NCI-H2227 treated with DMSO at 0.1 percent for 48 hours (cell line): ENCODE measurements at regions not wholly inside any gene's neighbourhood (a gene's known extent, or its start where the extent isn't known, plus 50 kb on each side); places are given as distances from the start of the nearest gene placed in this dataset.

Source experiments
- DNase-seq: peaks from one replicate; lab custom pipeline; 2025; lab: John Stamatoyannopoulos, UW

DNA sequence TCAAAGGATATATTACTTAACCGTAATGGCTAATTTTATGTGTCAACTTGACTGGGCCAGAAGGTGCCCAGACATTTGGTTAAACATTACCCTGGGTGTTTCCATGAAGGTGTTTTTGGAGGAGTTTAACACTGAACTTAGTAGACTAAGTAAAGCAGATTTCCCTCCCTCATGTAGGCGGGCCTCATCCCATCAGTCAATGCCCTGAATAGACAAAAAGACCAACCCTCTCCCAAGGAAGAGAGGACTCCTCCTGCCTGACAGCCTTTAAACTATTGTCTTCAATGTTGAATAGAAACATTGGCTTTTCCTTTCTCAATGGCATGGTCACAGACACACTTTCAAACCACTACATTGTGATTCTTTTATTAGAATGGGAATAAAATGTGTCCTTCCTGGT, 121.9 kb downstream of the SETD4 start:
- no peak for DNase-seq

- DNase-seq = no peak
These were observed 126.9 kb downstream of the SETD4 start for GRCh38 chr21:35933466-35933865.

DNA sequence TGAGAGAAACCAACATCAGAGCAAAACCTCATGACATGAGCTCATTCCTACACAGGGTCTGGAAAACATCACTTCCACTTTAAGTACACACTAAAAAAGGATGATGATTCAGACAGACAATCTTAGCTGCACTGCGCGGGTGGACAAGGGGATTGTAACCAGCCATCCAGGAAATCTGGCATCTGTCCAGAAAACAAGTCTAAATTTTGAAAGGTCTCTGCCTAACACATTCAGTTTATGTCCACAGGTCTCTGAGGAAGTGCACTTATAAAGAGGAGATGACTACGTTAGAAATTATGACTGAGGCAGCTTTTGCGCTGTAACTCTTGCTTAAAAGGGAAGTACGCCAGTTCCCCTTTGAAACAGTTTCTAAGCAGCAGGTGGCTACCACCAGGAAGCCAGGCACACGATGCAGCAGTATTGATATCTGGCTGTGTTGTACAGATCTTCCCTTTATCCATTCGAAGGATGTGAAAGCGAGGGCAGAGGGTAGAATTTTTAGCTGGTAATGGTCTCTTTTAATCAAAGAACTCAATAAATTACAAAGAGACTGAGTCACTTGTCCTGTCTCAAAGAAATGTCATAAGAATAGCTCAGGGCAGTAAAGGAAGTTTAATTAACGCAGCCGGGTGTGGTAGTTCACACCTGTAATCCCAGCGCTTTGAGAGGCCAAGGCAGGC, 128.0 kb downstream of the SETD4 start:
- no peak for DNase-seq

- no peak for DNase-seq
These were observed 130.4 kb downstream of the SETD4 start for GRCh38 chr21:35929901-35930300.

DNA sequence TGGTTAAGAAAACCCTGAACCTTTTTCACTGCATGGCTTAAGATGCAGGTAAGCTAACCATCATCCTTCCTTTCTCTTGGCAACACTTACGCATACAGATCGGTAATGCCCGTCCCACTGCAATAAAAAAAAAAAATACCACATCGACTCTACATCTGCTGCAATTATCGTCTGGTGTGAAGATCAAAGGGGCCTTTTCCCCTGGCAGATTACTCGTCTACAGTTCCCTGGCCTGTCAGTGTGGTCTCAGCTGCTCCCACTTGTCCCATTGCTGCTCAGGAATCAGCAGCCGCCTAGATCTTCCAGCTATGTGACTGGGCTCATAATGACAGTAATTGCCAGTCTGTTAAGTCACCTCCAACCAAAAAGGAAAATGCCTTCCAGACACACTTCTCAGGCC, 133.1 kb downstream of the SETD4 start:
- peak; percentile 64 for DNase-seq

DNA sequence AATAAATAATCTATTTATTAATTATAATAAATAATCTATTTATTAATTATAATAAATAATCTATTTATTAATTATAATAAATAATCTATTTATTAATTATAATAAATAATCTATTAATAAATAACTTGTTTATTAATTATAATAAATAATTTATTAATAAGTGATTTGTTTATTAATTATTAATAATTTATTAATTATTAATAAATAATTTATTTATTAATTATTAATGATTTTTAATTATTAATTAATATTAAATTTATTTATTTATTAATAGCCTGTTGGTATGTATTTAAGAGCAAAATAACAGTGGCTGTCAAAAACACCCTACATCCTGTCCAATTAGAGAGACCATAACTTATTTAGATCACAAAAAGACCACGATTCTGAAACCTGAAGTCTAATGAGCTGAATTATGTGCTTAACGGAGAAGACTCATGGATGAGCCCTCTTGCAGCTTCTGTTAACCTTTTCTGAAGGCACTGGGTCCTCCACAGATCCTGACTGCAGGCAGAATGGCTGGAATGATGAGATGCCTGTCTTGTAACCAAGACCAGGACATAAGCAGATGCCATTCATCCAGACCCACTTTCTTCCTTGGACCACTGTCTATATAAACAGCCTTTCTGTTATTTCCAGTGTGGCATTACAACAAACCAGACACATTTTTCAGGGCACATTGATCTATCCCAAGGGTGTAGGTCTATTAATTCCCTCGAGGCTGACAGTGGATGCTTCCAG, 134.2 kb downstream of the SETD4 start:
- no peak for DNase-seq

- DNase-seq = no peak
These were observed 134.8 kb downstream of the SETD4 start for GRCh38 chr21:35925497-35925896.

DNA sequence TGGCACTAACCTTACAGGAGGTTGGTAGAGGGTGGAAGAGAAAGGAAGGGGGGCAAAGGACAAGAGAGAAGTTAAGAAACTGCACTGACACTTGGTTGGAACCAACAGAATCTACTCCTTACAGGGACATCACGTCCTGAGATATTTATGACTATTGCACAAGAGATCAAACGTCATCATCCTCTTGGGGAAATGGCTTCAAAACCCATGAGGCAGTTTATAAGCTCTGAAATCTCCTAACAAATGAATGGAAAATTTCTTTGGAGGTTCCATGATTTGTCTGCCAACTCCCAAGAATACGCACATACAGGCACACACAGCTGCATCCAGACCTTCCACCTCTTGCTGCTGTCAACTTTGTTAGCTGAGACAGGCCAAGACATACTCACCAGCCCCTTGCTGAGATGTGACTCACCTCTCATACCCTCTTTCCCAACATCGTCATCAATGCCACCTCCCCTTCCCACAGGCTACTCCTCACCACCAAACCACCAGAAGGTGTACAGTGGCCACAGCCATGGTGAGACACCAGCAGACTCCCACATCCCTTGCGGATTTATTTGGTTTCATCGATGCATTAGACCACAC, 135.5 kb downstream of the SETD4 start:
- DNase-seq = no peak

- no peak for DNase-seq
These were observed 136.4 kb downstream of the SETD4 start for GRCh38 chr21:35923971-35924370.

- DNase-seq = no peak
These were observed 137.7 kb downstream of the SETD4 start for GRCh38 chr21:35922618-35923017.

- no peak for DNase-seq
These were observed 138.9 kb downstream of the SETD4 start for GRCh38 chr21:35921471-35921870.

GRCh38 chr21:35920436-35920835, 139.9 kb downstream of the SETD4 start:
- DNase-seq = no peak

DNA sequence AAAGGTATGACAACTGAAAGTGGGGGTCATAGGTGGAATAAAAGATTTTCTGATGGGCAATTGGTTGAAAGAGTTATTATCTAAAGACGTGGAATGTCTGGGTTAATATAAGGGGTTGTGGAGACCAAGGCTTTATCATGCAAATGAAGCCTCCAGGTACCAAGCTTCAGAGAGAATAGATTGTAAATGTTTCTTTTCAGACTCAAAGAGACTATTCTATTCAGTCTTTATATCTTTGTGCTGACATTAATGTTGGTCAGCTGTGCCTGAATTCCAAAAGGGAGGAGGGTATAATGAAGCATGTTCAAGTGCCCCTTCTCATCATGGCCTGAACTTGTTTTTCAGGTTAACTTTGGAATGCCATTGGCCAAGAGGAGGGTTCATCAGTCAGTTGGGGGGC, 145.3 kb downstream of the SETD4 start:
- DNase-seq = no peak

DNA sequence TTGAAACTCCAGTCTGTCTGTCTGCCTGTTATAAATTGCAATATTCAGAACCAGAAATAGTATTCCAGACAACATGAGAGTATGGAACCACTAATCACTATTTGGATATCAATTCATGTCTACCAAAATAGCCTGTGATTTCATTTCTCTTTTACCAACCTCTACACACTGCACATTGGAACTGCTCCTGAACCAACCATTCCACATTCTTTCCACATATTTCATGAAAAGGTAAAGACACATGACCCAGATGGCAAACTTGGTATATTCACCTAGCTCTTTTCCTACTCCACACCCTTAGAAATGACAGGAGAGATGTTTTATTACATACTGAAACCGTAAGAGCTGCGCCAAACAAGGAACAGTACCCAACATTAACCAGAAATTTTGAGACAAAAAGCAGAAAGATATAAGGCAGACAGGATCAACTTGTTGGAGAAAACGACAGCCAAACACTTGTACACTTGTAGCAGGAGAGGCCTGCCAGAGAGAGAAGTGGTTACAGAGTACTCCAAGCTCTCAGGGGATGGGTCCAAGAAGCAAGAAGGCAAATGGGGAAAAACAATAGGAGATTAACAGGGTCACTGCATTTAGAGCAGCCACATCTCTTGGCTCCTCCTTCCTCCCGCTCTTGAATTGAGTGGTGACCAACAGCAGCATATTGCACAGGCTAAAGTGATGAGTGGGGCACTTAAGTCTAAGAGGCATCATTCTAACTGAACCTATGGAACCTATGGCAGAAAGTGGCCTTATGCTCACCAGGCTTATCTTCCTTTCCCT, 148.7 kb downstream of the SETD4 start:
- DNase-seq = no peak

DNA sequence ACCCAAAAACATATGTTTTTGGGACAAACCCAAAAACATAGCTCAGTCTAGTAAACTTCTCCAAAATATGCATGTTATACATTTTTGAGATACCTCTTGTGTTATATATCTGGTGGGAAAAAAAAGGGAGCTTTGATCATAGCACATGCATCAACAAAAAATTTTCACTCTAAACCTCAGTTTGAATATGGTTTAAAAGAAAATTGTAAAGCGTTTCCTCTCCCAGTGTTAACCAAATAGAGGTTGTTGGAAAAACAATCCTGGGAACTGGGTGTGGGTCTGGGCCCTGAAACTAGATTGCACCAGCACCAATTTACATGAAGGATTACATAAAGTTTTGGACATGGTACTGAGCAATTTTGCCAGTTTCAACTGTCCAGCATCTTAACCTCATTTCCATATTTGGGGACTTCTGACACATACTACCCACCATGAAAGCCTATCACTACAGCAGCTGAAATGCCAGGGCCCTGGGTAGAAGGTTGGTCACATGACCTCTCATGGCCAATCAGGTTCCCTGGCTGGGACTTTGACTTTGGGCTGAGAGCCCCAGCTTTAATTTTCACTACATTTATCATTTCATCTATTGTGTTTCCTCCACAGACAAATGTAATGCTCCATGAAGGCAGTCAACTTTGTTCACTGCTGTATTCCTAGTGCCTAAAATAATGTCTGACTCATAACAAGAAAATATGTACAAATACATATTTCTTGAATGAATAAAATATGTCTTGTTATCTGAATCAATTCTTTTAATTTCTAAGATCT, 150.7 kb downstream of the SETD4 start:
- no peak for DNase-seq

GRCh38 chr21:35908311-35909078, 151.8 kb downstream of the SETD4 start:
- no peak for DNase-seq

- DNase-seq = no peak
These were observed 153.7 kb downstream of the SETD4 start for GRCh38 chr21:35906586-35906985.

- no peak for DNase-seq
These were observed 154.4 kb downstream of the SETD4 start for GRCh38 chr21:35905963-35906345.

DNA sequence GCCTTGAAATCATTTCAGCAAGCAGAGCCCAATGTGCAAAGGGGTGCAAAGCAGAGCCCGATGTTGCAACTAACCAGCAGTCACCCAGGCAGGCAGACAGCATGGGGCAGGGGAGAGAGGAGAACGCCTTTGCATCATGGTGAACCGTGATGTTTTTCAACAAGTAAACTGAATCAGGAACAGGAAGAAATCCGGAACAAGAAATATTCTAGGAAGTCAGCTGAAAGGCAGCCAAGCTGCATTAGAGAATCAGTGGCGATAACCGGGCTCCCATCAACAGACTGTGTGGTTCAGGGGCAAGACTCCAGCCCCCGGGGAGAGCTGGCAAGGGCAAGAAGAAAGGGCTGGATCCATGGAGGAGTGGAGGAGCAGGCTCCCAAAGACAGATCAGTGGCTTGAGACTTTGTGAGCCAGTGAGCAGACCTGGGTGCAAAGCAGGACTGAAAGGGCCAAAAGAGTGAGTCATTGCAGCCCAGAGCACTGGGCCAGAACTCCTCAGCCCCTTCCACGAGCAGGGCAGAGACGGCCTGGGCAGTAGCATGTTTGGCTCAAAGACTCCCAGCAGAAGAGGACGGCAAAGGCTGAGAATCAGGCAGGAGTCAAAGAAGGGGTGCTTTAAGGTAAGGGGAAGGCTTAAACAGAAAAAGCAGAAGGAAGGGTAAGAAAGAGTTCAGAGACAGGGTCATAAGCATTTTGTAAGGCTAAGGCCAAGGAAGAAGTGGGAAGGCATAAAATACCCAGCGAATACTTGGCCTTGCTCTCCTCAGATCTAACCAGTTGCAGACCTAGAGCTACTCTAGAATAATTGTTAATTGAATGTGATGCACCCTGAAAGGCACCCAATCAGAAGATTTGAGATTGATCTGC, 155.0 kb downstream of the SETD4 start:
- no peak for DNase-seq

DNA sequence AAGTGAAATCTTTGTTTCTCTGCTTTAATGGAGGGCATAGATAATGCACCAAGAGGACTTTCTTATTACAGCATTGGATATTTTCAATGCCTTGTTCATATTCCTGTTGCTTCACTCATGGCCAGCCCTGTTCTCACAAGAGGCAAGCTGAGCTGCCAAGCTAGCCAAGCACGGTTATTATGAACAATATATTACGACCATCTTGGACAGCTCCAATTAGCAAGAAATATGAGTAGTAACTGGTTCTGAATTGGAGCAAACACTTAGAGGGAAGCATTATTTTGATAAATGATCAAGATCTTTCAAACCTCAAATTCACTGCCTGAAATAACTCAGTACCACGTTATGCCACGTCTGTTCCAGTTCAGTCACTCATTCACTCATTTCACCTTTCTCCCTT, 159.8 kb downstream of the SETD4 start:
- DNase-seq = no peak
